ENCODE measurements at regions not wholly inside any gene's neighbourhood (a gene's known extent, or its start where the extent isn't known, plus 50 kb on each side); places are given as distances from the start of the nearest gene placed in this dataset.

- no peak for TF ChIP-seq JUND (IDR thresholded peaks at IDR 0.05; ENCODE audit: low read length)
- no peak for TF ChIP-seq POLR2AphosphoS5 (IDR thresholded peaks at IDR 0.05; ENCODE audit: low read depth, low read length)
- TF ChIP-seq, protein P1, sequence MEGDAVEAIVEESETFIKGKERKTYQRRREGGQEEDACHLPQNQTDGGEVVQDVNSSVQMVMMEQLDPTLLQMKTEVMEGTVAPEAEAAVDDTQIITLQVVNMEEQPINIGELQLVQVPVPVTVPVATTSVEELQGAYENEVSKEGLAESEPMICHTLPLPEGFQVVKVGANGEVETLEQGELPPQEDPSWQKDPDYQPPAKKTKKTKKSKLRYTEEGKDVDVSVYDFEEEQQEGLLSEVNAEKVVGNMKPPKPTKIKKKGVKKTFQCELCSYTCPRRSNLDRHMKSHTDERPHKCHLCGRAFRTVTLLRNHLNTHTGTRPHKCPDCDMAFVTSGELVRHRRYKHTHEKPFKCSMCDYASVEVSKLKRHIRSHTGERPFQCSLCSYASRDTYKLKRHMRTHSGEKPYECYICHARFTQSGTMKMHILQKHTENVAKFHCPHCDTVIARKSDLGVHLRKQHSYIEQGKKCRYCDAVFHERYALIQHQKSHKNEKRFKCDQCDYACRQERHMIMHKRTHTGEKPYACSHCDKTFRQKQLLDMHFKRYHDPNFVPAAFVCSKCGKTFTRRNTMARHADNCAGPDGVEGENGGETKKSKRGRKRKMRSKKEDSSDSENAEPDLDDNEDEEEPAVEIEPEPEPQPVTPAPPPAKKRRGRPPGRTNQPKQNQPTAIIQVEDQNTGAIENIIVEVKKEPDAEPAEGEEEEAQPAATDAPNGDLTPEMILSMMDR (IDR thresholded peaks at IDR 0.05; ENCODE audit: control extremely low read depth in 1 of 3, insufficient read depth in 1 of 3, low read depth in 1 of 3, low read length in 3 of 3): no peak
- no peak for TF ChIP-seq BRCA1 (IDR thresholded peaks at IDR 0.05; ENCODE audit: low read depth, low read length)
Measured at GRCh38 chr4:186881521-186882220, 158.0 kb upstream of the FAT1 start.

Data from H1 (cell line).